ENCODE measurements at regions not wholly inside any gene's neighbourhood (a gene's known extent, or its start where the extent isn't known, plus 50 kb on each side); places are given as distances from the start of the nearest gene placed in this dataset.
"Not testable (repeated sequence)": the region's sequence is repeated elsewhere in the genome, so short reads cannot be mapped to it uniquely, and the experiment has no call there.

DNA sequence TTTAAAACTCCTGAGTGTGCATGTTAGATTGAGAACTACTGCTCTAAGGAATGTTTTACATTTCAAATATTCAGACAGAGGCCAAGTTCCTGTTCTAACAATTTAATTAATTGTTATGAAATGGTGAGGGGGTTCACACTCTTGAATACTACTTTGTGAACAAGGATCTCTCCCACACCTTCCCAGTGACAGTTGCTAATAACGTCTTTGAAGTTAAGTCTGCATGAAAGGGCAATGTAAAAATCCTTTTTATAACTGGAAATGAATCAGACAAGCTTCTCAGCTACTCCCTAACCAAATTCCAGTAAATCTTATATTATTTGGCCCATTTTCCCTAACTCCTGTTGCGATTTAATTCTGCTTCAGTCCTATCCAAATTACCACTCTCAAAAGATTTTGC, 828.5 kb upstream of the ADAMTS5 start:
- DNase-seq: no peak

DNA sequence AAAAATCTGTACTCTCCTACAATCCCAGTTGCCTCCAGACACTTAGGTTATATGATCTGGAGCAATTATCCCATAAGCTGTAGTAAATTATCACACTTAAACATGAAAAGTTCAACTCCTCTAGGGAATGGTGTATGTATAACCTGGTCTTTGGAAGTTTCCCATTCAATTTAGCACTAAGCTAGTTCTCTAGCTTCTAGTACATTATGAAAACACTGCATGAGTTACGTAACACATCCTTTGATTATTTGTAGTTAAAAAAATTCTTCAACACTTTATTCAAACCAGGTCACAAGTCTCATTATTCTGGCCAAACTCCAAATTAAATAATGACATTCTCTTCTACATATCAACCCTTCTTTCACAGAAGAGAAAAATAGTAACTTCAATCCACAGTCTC, 827.0 kb upstream of the ADAMTS5 start:
- no peak for DNase-seq

DNA sequence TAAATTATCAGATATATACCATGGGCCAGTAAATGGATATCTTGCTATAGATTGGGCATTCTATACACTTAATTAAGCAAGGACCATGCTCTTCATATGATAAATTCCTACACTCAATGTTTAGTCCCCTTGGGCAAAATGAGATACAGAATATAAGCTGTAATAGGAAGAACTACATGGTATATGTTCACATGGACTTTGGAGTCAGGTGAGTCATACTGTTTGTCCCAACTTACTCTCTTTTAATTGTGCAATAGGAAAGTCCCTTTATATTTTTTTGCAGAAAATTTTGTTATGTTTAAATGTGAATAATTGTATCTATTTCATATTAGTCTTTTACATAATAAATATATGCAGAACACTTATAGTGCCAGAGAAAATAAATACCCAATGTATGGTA, 820.2 kb upstream of the ADAMTS5 start:
- DNase-seq: no peak

DNA sequence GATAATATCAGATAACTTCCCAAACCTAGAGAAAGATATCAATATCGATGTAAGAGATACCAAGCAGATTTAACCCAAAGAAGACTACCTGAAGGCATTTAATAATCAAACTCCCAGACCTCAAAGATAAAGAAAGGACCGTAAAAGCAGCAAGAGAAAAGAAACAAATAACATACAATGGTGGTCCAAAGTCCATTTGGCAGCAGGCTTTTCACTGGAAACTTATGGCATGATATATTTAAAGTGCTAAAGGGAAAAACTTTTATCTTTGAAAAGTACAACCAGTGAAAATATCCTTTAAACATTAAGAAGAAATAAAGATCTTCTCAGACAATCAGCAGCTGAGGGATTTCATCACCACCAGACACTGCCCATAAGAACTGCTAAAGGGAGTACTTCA, 812.7 kb upstream of the ADAMTS5 start:
- DNase-seq: no peak

DNA sequence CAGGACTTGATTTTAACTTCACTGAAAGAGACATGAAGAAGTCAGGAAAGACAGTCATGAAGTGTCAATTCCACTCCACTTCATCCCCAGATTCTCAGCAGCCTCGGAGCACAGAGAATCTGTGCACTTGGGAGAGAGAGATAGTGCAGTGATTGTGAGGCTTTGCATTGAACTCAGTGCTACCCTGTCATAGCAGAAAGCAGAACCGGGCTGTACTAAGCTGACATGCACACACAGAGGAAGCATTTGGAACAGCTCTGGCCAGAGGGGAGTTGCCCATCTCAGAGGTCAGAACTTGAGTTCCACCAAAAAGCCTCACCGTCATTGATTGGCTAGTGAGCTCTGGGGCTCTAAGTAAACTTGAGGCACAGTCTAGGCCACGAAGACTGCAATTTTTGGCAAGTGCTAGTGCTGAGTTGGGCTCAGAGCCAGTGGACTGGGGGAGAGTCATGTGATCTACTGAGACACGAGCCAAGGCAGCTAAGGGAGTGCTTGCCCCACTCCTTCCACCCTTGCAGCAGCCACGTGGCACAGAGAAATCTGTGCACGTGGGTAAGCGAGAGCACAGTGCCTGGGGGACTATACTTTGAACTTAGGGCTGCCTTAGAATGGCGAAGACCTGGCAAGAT, 810.2 kb upstream of the ADAMTS5 start:
- no peak for DNase-seq

DNA sequence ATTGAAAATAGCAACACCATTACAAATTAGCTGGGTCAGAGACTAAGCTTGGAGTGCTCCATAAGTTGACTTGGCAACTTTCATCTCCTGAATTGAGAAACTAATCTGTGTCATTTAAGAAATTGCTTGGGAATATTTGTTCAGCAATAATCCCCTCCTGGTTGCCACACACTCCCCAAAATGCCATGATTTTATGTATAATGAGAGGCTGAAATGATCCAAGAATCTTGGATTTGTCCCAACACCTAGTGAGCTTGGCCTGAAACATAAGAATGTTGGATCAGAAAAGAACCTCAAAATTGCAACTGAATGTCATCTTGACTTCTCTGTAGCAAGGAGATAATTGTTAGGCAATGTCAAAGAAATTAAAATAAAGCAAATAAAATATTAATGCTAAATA, 805.9 kb upstream of the ADAMTS5 start:
- no peak for DNase-seq

DNA sequence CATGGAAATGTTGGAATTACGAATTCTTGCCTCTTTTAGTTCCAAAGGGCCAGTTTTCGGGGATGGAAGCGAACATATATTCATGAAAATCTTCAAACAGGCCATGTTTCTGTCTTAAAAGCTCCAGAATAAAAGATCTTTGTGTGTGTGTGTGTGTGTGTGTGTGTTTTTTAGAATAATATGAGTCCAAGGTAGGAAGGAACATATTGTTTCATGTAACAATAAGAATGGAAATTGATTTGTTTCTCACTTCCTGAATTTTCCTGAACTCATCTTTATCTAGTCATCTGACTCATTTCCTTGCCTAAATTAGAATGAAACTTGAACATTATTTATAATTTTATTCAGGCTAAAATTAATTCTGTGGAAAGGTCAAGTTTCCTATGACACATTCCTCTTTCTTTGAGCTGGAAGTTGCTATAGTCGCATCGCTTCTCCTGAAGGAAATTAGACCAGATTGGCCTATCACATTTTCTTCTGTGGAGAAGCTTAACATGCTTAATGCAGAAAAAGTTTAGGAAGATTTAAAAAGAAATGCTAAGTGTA, 805.1 kb upstream of the ADAMTS5 start:
- no peak for DNase-seq

DNA sequence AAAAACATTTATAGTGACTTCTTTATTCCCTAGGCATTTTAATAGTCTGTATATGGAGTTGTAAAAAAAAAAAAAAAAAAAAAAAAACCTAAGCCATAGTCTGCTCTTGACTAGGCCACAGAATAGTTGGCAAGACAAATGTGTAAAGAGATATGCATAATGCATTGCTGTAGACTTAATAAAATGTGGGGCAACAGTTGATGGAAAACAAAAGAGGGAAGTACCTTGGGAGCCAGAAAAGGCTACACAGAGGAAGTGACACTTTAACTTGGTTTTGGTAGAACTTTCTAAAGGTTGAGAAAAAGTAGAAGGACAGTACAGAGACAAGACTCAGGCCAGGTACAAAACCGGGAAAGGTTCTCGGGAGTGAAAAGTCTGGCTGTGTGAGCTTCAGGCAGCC, 802.9 kb upstream of the ADAMTS5 start:
- no peak for DNase-seq

DNA sequence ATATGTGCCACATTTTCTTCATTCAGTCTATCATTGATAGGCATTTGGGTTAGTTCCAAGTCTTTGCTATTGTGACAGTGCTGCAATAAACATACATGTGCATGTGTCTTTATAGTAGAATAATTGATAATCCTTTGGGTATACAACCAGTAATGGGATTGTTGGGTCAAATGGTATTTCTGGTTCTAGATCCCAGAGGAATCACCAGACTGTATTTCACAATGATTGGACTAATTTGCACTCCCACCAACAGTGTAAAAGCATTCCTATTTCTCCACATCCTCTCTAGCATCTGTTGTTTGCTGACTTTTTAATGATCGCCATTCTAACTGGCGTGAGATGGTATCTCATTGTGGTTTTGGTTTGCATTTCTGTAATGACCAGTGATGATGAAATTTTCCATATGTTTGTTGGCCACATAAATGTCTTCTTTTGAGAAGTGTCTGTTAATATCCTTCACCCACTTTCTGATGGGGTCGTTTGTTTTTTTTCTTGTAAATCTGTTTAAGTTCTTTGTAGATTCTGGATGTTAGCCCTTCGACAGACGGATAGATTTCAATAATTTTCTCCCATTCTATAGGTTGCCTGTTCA, 801.3 kb upstream of the ADAMTS5 start:
- DNase-seq: not testable (repeated sequence)

DNA sequence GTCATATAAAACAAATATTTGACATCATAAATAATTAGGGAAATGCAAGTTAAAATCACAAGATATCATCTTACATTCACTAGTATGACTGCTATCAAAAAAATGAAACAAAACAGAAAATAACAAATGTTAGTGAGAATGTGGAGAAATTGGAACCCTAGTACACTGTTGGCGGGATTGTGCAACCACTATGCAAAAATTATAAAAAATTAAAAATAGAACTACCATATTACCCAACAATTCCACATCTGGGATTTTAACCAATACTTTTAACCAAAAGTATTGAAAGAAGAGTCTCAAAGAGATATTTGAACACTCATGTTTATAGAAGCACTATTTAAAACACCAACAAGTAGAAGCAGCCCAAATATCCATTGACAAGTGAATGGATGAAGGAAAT, 797.2 kb upstream of the ADAMTS5 start:
- no peak for DNase-seq

DNA sequence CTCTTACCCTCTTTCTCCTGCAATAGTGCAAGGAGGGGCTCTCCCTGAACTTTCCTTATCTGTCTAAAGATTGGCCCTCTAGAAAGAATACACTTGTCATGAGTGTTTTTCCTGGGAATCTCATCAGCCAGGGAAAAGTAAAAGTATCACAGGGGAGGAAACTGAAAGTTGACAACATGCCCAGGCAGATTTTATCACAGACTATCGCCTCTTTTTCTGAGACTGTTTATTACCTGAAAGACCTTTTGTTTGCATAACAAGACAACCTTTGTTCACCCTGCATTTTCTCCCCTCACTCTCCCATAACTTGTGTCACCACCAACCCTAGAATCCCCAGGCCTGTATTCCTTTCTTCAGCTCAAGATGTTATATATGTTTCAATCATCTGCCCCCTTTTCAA, 794.7 kb upstream of the ADAMTS5 start:
- DNase-seq: no peak

DNA sequence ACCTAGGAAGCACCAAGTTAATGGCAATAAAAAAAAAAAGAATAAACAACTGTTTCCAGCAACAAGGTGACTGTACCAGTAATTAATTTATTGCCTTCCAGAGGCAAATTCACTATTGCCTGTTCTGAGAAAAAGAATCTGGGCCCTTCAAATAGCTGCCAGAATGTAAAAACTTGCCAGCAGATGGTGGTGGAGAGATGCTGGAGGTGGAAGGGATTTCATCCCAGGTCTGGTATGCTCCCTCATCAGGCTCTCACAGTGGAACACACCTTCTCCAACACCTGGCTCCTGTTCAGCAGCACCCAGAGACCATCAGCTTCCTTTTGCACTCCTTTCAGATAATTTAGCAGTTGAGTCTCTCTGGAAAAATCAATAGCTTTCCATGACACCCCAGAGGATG, 792.9 kb upstream of the ADAMTS5 start:
- no peak for DNase-seq

DNA sequence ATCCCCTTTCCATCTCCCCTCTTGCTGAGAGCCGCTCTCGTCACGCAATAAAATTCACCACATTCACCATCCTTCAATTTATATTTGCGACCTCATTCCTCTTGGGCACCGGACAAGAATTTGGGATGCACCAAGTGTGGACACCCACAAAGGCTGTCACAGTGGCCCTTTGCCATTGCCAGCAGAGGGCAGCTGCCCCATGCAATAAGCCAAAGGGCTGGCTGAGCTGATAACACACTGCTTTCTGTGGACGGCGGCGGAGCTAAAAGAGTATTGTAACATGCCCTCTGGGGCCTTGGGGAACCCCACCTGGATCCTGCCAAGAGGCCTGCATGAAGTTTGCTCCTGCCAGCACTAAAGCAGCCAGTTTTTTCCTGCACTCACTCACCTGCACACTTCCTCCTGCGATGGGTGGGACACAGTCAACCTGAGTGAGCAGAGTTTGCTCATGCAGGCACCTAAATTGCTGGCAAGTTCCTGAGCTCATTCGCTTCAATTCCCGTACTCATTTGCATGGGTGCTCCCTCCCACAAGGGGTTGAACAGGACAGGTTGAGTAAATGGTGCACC, 792.3 kb upstream of the ADAMTS5 start:
- no peak for DNase-seq

DNA sequence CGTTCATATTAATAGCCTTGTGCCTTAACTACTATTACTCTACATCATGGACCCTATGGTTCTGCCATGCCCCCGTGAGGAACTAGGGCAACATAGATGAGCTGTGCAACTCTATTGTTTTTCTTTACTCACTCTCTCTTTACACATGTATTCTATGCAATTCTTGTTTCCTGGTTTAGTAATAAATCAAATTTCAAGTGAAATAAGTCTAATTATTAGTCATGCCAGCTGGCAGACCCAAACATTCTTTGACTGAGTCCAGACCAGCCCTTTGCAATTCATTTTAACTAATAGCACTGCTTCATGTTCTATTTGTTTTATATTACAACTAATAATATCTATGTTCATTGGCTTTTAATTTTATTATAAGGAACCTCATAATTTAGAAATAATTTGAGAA, 789.3 kb upstream of the ADAMTS5 start:
- DNase-seq: no peak

DNA sequence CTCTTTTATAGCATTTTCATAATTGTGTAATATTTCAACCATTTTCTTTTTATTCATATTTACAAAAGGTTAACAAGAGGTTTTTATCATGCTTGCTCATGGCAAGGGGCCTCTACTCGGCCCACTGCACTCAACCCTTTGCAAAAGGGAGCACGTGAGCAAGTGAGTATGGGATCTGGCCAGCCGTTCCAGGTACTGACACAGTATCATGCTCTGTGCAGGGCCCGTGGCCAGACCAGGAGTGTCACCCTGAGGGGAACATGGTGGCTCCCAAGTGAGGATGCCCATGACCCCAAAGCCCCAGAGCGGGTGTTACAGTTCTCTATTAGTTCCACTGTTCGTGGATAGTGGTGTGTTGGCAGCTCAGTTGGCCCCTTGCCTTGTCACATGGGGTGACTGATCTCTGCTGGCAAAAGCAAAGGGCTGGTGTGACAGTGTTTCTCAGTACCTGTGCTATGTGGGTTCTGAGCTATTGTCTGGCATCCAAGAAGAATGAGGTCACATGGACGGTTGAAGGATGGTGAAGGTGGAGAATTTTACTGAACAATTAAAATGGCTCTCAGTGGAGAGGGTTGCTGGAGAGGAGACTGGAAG, 777.2 kb upstream of the ADAMTS5 start:
- no peak for DNase-seq

DNA sequence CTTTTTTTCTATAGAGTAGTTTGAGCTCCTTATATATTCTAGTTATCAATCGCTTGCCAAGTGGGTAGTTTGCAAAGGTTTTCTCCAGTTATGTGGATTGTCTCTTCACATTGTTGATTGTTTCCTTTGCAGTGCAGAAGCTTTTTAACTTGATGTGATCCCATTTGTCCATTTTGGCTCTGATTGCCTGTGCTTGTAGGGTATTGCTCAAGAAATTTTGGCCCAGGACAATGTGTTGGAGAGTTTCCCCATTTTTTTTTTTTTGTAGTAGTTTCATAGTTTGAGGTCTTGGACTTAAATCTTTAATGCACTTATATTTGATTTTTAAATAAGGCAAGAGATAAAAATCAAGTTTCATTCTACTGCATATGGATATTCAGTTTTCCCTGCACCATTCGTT, 774.8 kb upstream of the ADAMTS5 start:
- no peak for DNase-seq

DNA sequence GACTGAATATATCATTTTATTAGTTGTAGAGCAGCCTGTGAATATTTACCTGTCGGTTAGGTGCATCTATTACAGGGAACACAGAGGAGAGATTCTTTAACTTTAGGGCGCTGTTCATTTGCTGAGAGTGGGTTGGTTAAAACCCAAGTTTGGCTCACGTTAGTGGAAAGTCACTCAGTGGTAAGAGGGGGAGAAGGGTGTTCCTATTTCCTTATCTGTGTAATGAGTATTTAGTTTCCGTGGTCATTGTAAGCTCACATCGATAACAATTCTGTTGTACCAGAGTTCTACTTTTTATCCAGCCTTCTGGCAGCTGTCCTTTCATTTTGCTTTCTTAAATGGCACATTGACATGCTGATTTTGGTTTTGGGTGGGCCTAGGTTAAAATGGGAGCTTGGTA, 773.2 kb upstream of the ADAMTS5 start:
- DNase-seq: no peak

DNA sequence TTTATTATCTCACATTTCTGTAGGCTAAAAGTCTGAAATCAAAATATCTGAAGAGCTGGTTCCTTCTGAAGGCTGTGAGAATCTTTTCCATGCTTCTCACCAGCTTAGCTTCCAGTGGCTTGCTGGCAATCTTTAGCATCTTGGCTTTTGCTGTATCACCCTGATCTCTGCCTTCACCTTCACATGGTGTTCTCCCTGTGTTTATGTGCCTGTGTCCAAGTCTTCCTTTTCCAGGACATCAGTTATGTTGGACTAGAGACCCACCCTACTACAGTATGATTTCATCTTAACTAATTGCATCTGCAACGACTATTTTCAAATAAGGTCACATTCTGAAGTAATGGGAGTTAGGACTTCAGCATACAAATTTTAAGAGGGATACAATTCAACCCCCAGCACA, 772.3 kb upstream of the ADAMTS5 start:
- DNase-seq: no peak

DNA sequence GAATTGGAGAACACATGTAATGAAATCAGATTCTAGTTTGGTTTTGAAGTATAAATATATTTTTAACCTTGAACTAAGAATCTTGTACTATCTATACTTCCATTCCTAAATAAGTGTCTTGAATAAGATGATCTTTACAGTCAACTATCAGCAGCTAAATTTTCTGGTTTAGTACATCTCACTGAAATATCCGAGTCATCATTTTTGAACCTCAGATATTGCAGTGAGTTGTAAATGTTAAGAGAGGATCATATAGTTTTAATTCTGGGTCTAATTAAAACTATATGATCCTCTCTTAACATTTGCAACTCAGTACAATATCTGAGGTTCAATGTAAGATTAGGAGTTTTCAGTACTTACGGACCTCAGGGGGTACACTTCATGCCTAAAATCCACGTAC, 768.8 kb upstream of the ADAMTS5 start:
- DNase-seq: no peak

DNA sequence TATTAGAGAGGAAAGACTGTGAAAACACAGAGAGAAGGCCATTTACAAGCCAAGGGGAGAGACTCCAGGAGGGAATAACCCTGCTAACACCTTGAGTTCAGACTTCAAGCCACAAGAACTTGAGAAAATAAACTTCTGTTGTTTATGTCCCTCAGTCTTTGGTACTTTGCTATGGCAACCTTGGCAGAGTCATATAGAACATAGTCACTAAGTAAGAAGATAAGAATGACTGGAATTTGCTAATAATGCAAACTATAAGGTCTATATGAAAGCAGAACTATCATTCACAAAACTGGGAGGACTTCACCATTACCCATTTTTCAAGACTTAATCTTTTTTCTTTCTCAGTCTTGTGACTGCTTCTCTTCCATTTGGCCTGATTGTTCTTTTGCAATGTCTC, 767.3 kb upstream of the ADAMTS5 start:
- DNase-seq: no peak

DNA sequence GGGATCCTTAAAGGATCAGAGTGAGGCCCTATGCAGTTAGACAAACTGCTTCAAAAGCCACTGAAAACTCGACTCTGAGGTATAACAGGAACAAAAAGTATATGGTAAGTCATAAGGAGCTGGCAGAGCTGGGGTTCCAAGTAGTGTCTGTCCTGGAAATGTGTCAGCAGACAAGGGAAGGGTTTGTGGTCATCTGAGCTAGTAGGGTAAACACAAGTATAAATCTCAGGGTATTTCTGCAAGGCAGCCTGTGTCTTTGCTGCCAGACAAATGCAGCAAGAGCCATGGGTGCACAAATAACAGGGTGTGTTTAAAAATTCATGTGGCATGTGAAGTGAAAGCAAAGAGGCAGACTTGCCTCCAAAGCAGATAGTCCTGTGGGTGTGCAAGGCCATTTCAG, 759.0 kb upstream of the ADAMTS5 start:
- no peak for DNase-seq

DNA sequence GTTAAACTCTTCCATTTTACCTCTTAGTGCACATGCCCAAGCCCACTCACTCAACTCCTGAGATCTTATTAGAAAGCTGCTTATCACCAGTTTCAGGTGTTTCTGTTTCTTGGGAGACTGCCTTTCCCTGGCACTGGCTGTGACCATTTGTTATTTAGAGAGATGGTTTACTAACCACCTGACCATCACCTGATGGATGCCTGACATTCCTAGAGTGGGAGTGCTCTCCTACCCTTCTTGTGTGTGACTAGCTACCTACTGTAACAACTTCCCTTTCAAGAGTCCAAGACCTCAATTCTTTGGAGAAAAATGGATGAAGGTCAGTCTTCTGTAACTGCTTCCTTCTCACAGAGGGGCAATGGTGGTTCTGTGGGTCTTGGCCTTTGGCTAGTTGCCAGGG, 755.2 kb upstream of the ADAMTS5 start:
- DNase-seq: no peak

DNA sequence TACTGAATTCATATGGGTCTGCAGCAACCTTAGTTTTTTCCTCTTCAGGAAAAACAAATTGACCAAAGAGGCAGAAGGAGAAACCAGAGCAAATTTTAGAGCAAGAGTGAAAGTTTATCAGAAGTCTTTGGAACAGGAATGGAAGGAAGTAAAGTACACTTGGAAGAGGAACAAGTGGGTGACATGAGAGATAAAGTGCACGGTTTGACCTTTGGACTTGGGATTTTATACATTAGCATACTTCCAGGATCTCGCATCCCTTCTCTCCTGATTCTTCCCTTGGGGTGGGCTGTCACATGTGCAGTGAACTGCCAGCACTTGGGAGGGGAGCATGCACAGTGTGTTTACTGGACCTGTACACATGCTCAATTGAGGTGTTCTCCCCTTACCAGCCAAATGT, 754.8 kb upstream of the ADAMTS5 start:
- DNase-seq: no peak

DNA sequence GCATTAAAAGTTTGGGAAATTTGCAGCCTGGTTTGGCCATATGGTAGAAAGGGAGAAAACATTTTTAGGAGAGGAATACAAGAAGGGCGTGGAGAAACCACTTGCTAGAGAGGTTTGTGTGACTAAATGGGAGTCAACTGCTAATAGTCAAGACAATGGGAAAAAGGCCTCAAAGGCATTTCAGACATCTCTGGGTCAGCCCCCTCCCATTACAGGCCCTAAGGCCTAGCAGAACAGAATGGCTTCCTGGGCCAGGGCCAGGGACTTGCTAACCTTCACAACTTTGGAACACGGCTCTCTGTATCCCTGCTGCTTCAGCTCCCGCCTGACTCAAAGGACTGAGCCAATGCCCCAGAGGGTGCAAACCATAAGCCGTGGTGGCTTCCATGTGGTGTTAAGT, 752.3 kb upstream of the ADAMTS5 start:
- no peak for DNase-seq
